Retinal pigment epithelial cell (primary cell): ENCODE measurements at regions not wholly inside any gene's neighbourhood (a gene's known extent, or its start where the extent isn't known, plus 50 kb on each side); places are given as distances from the start of the nearest gene placed in this dataset.

Source experiments
- DNase-seq: peaks from one replicate; pipeline ENCODE4 v3.0.0-alpha.2; 2010; ENCODE audit warnings: low read depth
- H3K4me3 ChIP-seq: 2 replicates; pipeline ENCODE4 v1.5.1; 2011; ENCODE audit warnings: mild to moderate bottlenecking, low read length, control low read depth, moderate library complexity
- CTCF ChIP-seq: conservative IDR thresholded peaks from 2 replicates; pipeline ENCODE4 v1.5.1; 2011; ENCODE audit warnings: low read depth, low read length, control low read depth, inconsistent platforms

- DNase-seq = no peak
- no peak overlapping the region for H3K4me3 ChIP-seq
- no peak for TF ChIP-seq CTCF
These were observed 576.2 kb downstream of the PTPRU start for GRCh38 chr1:29812408-29813135.

GRCh38 chr1:29811727-29812407 lies 575.5 kb downstream of the PTPRU start:
- no peak for TF ChIP-seq CTCF
- H3K4me3 ChIP-seq = no peak overlapping the region
- DNase-seq = no peak

- no peak for DNase-seq
- no peak overlapping the region for H3K4me3 ChIP-seq
- TF ChIP-seq CTCF = no peak
These were observed 574.9 kb downstream of the PTPRU start for GRCh38 chr1:29811247-29811646.

GRCh38 chr1:29810121-29811120 lies 574.1 kb downstream of the PTPRU start:
- no peak overlapping the region for H3K4me3 ChIP-seq
- TF ChIP-seq CTCF = no peak
- no peak for DNase-seq

- DNase-seq = no peak
- no peak for TF ChIP-seq CTCF
- no peak overlapping the region for H3K4me3 ChIP-seq
These were observed 573.3 kb downstream of the PTPRU start for GRCh38 chr1:29809446-29810120.

- DNase-seq = no peak
These were observed 572.0 kb downstream of the PTPRU start for GRCh38 chr1:29808141-29808995.

More at GRCh38 chr1:29808141-29808995, 572.0 kb downstream of the PTPRU start:
- H3K4me3 ChIP-seq = no peak overlapping the region
- TF ChIP-seq CTCF = no peak
